ENCODE measurements at regions not wholly inside any gene's neighbourhood (a gene's known extent, or its start where the extent isn't known, plus 50 kb on each side); places are given as distances from the start of the nearest gene placed in this dataset.
"Not testable (repeated sequence)": the region's sequence is repeated elsewhere in the genome, so short reads cannot be mapped to it uniquely, and the experiment has no call there.

- intact Hi-C loops (cut with DNase I; ENCODE audit: low total_unique reads), result no loop called here
- TF ChIP-seq EP300 (IDR thresholded peaks at IDR 0.05) (no peak), POLR2A (IDR thresholded peaks at IDR 0.05) (no peak), POLR2AphosphoS5 (IDR thresholded peaks at IDR 0.05) (no peak)
- TF ChIP-seq, protein P1, sequence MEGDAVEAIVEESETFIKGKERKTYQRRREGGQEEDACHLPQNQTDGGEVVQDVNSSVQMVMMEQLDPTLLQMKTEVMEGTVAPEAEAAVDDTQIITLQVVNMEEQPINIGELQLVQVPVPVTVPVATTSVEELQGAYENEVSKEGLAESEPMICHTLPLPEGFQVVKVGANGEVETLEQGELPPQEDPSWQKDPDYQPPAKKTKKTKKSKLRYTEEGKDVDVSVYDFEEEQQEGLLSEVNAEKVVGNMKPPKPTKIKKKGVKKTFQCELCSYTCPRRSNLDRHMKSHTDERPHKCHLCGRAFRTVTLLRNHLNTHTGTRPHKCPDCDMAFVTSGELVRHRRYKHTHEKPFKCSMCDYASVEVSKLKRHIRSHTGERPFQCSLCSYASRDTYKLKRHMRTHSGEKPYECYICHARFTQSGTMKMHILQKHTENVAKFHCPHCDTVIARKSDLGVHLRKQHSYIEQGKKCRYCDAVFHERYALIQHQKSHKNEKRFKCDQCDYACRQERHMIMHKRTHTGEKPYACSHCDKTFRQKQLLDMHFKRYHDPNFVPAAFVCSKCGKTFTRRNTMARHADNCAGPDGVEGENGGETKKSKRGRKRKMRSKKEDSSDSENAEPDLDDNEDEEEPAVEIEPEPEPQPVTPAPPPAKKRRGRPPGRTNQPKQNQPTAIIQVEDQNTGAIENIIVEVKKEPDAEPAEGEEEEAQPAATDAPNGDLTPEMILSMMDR (IDR thresholded peaks at IDR 0.05), result no peak
- Histone ChIP-seq H3K36me3 (no peaks in the 10 kb centered on the region), H3K4me1 (peaks cover 11 to 24% (median 17%) of the 10 kb centered on the region in 4 donors), H3K27me3 (no peaks in the 10 kb centered on the region), H3K27ac (no peak overlapping the region), H3K9me3 (no peaks in the 10 kb centered on the region), H3K4me3 (no peak overlapping the region)
- WGBS, 5 donors, result 81 to 89% (median 87%) methylated on average over 4 of the region's 4 CpGs
- DNase-seq, result no peak
Measured at GRCh38 chr1:244305776-244306341, 145.8 kb downstream of the ADSS2 start.

GRCh38 chr1:244306544-244306943 is 145.2 kb downstream of the ADSS2 start:
- intact Hi-C loops (cut with DNase I; ENCODE audit: low total_unique reads), result no loop called here
- peaks cover 11 to 22% (median 17%) of the 10 kb centered on the region in 4 donors for H3K4me1 ChIP-seq
- no peak overlapping the region for H3K4me3 ChIP-seq
- H3K36me3 ChIP-seq, result no peaks in the 10 kb centered on the region
- H3K27ac ChIP-seq, result no peak overlapping the region
- H3K27me3 ChIP-seq, result no peaks in the 10 kb centered on the region
- DNase-seq, result no peak
- WGBS, 5 donors, result 95 to 98% (median 97%) methylated on average over 2 of the region's 2 CpGs
- TF ChIP-seq, protein P1 (IDR thresholded peaks at IDR 0.05), result no peak
- TF ChIP-seq POLR2A (IDR thresholded peaks at IDR 0.05) (no peak), EP300 (IDR thresholded peaks at IDR 0.05) (no peak), POLR2AphosphoS5 (IDR thresholded peaks at IDR 0.05) (no peak)
- no peaks in the 10 kb centered on the region for H3K9me3 ChIP-seq

GRCh38 chr1:244309191-244309590 is 142.5 kb downstream of the ADSS2 start:
- H3K4me1 ChIP-seq; intact Hi-C loops (cut with DNase I; ENCODE audit: low total_unique reads); H3K36me3 ChIP-seq; H3K27me3 ChIP-seq; DNase-seq; H3K27ac ChIP-seq; H3K4me3 ChIP-seq; H3K9me3 ChIP-seq: not testable (repeated sequence)
- 82 to 89% (median 83%) methylated on average over 4 of the region's 4 CpGs for WGBS, 5 donors

DNA sequence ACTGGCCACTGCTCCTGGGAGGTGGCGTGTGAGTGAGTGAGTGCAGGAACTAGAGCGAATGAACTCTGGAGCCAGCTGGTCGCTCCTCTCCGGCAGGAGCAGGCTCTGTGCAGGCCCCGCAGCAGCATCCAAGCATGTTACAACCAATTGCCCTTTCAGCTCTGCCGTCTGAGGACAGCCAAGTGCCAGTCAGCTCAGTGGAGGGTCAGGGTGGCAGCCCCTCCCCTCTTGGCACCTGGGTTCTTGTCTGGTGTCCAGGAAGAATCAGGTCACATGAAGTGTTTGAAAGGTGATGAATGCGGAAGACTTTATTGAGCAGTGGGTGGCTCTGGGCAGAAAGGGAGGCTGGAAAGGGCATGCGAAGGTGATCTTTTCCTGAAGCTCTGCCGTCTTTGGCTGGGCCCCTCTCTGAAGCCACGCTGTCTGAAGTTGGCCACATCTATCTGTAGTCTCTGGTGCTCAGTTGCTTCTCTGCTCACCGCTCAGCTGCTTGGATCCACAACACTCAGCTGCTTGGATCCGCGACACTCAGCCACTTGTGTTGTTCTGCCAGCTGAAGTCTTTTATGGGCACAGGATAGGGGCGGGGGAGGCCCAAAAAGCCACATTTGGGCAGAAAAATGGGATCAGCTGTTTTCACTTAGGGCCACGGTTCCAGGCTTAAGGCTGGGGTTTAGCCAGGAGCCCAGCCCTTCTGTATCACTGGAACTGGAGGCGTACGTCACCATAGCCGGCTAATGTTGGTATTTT is 139.8 kb downstream of the ADSS2 start:
- intact Hi-C loops (cut with DNase I; ENCODE audit: low total_unique reads), result no loop called here
- H3K27ac ChIP-seq, result no peak overlapping the region
- H3K36me3 ChIP-seq, result no peaks in the 10 kb centered on the region
- no peak for DNase-seq
- H3K4me1 ChIP-seq, result no peaks in the 10 kb centered on the region
- WGBS, 5 donors, result 88 to 93% (median 92%) methylated on average over 18 of the region's 18 CpGs
- no peak for TF ChIP-seq POLR2A (IDR thresholded peaks at IDR 0.05)
- TF ChIP-seq POLR2AphosphoS5 (IDR thresholded peaks at IDR 0.05), result no peak
- TF ChIP-seq, protein P1 (IDR thresholded peaks at IDR 0.05), result no peak
- no peak for TF ChIP-seq EP300 (IDR thresholded peaks at IDR 0.05)
- no peaks in the 10 kb centered on the region for H3K9me3 ChIP-seq
- H3K27me3 ChIP-seq, result no peaks in the 10 kb centered on the region
- no peak overlapping the region for H3K4me3 ChIP-seq

- H3K9me3 ChIP-seq, result no peaks in the 10 kb centered on the region
- no peaks in the 10 kb centered on the region for H3K27me3 ChIP-seq
- WGBS, 5 donors, result 84 to 93% (median 91%) methylated on average over 9 of the region's 9 CpGs
- H3K4me3 ChIP-seq, result no peak overlapping the region
- H3K27ac ChIP-seq, result no peak overlapping the region
- H3K36me3 ChIP-seq, result no peaks in the 10 kb centered on the region
- H3K4me1 ChIP-seq, result no peaks in the 10 kb centered on the region
- intact Hi-C loops (cut with DNase I; ENCODE audit: low total_unique reads), result no loop called here
- no peak for DNase-seq
- TF ChIP-seq POLR2AphosphoS5 (IDR thresholded peaks at IDR 0.05) (no peak), EP300 (IDR thresholded peaks at IDR 0.05) (no peak), POLR2A (IDR thresholded peaks at IDR 0.05) (no peak)
- TF ChIP-seq, protein P1 (IDR thresholded peaks at IDR 0.05), result no peak
Measured at GRCh38 chr1:244313346-244313745, 138.4 kb downstream of the ADSS2 start.

All from stomach (tissue), 8 donors.